ENCODE measurements at regions not wholly inside any gene's neighbourhood (a gene's known extent, or its start where the extent isn't known, plus 50 kb on each side); places are given as distances from the start of the nearest gene placed in this dataset.

GRCh38 chr3:30344288-30344687 lies 262.1 kb upstream of the TGFBR2 start:
- no peak overlapping the region for H3K4me3 ChIP-seq (ENCODE audit: insufficient read depth in 1 of 2, low read depth in 1 of 2, low read length in 2 of 2)
- H3K9me3 ChIP-seq (ENCODE audit: control insufficient read depth, low read length), result no peaks in the 10 kb centered on the region
- H3K9ac ChIP-seq (ENCODE audit: low read length), result no peak overlapping the region
- H2BK120ac ChIP-seq (ENCODE audit: low read depth, low read length), result no peak overlapping the region
- no peak overlapping the region for H4K91ac ChIP-seq (ENCODE audit: low read length)
- peak overlapping the region in 1 of 2 experiments; percentile 8 for H3K18ac ChIP-seq (ENCODE audit: low read depth in 1 of 2, low read length in 2 of 2)
- peaks cover 3% of the 10 kb centered on the region for H3K4me1 ChIP-seq (ENCODE audit: control insufficient read depth, insufficient read depth, low read depth, low read length)
- H3K23ac ChIP-seq (ENCODE audit: low read length in 2 of 2), result no peak overlapping the region
- H2BK5ac ChIP-seq (ENCODE audit: low read depth, low read length, poor library complexity, severe bottlenecking), result no peak overlapping the region
- no peak for DNase-seq
- no peak overlapping the region for H3K4me2 ChIP-seq (ENCODE audit: low read length, poor library complexity, severe bottlenecking)
- no peak overlapping the region for H4K8ac ChIP-seq (ENCODE audit: low read length)
- H2BK15ac ChIP-seq (ENCODE audit: low read depth, poor library complexity, severe bottlenecking), result no peak overlapping the region
- peak overlapping the region in 1 of 2 experiments; percentile 79 for H3K4ac ChIP-seq (ENCODE audit: low read depth in 1 of 2, low read length in 2 of 2)
- no peak overlapping the region for H3K27ac ChIP-seq (ENCODE audit: low read length, poor library complexity, severe bottlenecking)
- H3K14ac ChIP-seq (ENCODE audit: low read length in 2 of 2), result no peak overlapping the region
- no peaks in the 10 kb centered on the region for H3K36me3 ChIP-seq (ENCODE audit: control insufficient read depth in 1 of 2, insufficient read depth in 2 of 2, low read depth in 1 of 2, low read length in 2 of 2)
- no peak overlapping the region for H2AFZ ChIP-seq (ENCODE audit: low read depth, low read length)
- H3K79me1 ChIP-seq (replicated peaks; ENCODE audit: low read length, poor library complexity, severe bottlenecking), result no peaks in the 10 kb centered on the region
- H2BK12ac ChIP-seq (ENCODE audit: low read length in 2 of 2), result peak overlapping the region in 1 of 2 experiments; percentile 94
- WGBS, result no CpG with 5 or more reads among the region's 1 CpG
- H2AK5ac ChIP-seq (ENCODE audit: low read length, severe bottlenecking), result peak overlapping the region; percentile 53
- H3K27me3 ChIP-seq (ENCODE audit: control insufficient read depth in 1 of 2, insufficient read depth in 1 of 2, low read length in 2 of 2), result no peaks in the 10 kb centered on the region

GRCh38 chr3:30346933-30347320 lies 259.5 kb upstream of the TGFBR2 start:
- Histone ChIP-seq H2BK120ac (ENCODE audit: low read depth, low read length) (no peak overlapping the region), H3K4me1 (ENCODE audit: control insufficient read depth, insufficient read depth, low read depth, low read length) (peaks cover 3% of the 10 kb centered on the region), H3K14ac (ENCODE audit: low read length in 2 of 2) (no peak overlapping the region), H3K27me3 (ENCODE audit: control insufficient read depth in 1 of 2, insufficient read depth in 1 of 2, low read length in 2 of 2) (no peaks in the 10 kb centered on the region), H2AK5ac (ENCODE audit: low read length, severe bottlenecking) (no peak overlapping the region), H3K9ac (ENCODE audit: low read length) (peak overlapping the region; percentile 82), H2BK12ac (ENCODE audit: low read length in 2 of 2) (peak overlapping the region in 1 of 2 experiments; percentile 85), H3K79me1 (replicated peaks; ENCODE audit: low read length, poor library complexity, severe bottlenecking) (no peaks in the 10 kb centered on the region), H3K18ac (ENCODE audit: low read depth in 1 of 2, low read length in 2 of 2) (peak overlapping the region in 1 of 2 experiments; percentile 85), H3K9me3 (ENCODE audit: control insufficient read depth, low read length) (no peaks in the 10 kb centered on the region), H3K4me3 (ENCODE audit: insufficient read depth in 1 of 2, low read depth in 1 of 2, low read length in 2 of 2) (no peak overlapping the region), H2BK15ac (ENCODE audit: low read depth, poor library complexity, severe bottlenecking) (no peak overlapping the region), H3K27ac (ENCODE audit: low read length, poor library complexity, severe bottlenecking) (no peak overlapping the region), H3K23ac (ENCODE audit: low read length in 2 of 2) (no peak overlapping the region), H2AFZ (ENCODE audit: low read depth, low read length) (no peak overlapping the region), H2BK5ac (ENCODE audit: low read depth, low read length, poor library complexity, severe bottlenecking) (no peak overlapping the region), H3K36me3 (ENCODE audit: control insufficient read depth in 1 of 2, insufficient read depth in 2 of 2, low read depth in 1 of 2, low read length in 2 of 2) (no peaks in the 10 kb centered on the region), H3K4ac (ENCODE audit: low read depth in 1 of 2, low read length in 2 of 2) (no peak overlapping the region), H4K8ac (ENCODE audit: low read length) (no peak overlapping the region), H4K91ac (ENCODE audit: low read length) (no peak overlapping the region), H3K4me2 (ENCODE audit: low read length, poor library complexity, severe bottlenecking) (no peak overlapping the region)
- no peak for DNase-seq

- peak; percentile 93 for DNase-seq
- Histone ChIP-seq H2BK5ac (ENCODE audit: low read depth, low read length, poor library complexity, severe bottlenecking) (no peak overlapping the region), H3K4ac (ENCODE audit: low read depth in 1 of 2, low read length in 2 of 2) (no peak overlapping the region), H3K23ac (ENCODE audit: low read length in 2 of 2) (no peak overlapping the region), H3K4me2 (ENCODE audit: low read length, poor library complexity, severe bottlenecking) (no peak overlapping the region), H3K18ac (ENCODE audit: low read depth in 1 of 2, low read length in 2 of 2) (no peak overlapping the region), H3K9ac (ENCODE audit: low read length) (peak overlapping the region; percentile 82), H4K91ac (ENCODE audit: low read length) (no peak overlapping the region), H2BK120ac (ENCODE audit: low read depth, low read length) (peak overlapping the region; percentile 49), H3K4me1 (ENCODE audit: control insufficient read depth, insufficient read depth, low read depth, low read length) (peaks cover 3% of the 10 kb centered on the region), H2AK5ac (ENCODE audit: low read length, severe bottlenecking) (no peak overlapping the region), H3K9me3 (ENCODE audit: control insufficient read depth, low read length) (no peaks in the 10 kb centered on the region), H2BK12ac (ENCODE audit: low read length in 2 of 2) (no peak overlapping the region), H3K36me3 (ENCODE audit: control insufficient read depth in 1 of 2, insufficient read depth in 2 of 2, low read depth in 1 of 2, low read length in 2 of 2) (no peaks in the 10 kb centered on the region), H4K8ac (ENCODE audit: low read length) (no peak overlapping the region), H3K4me3 (ENCODE audit: insufficient read depth in 1 of 2, low read depth in 1 of 2, low read length in 2 of 2) (no peak overlapping the region), H3K27ac (ENCODE audit: low read length, poor library complexity, severe bottlenecking) (peak overlapping the region; percentile 23), H2AFZ (ENCODE audit: low read depth, low read length) (no peak overlapping the region), H3K27me3 (ENCODE audit: control insufficient read depth in 1 of 2, insufficient read depth in 1 of 2, low read length in 2 of 2) (no peaks in the 10 kb centered on the region), H3K14ac (ENCODE audit: low read length in 2 of 2) (no peak overlapping the region), H3K79me1 (replicated peaks; ENCODE audit: low read length, poor library complexity, severe bottlenecking) (no peaks in the 10 kb centered on the region), H2BK15ac (ENCODE audit: low read depth, poor library complexity, severe bottlenecking) (no peak overlapping the region)
- no CpG with 5 or more reads among the region's 1 CpG for WGBS
Observed at GRCh38 chr3:30347679-30348216, 258.7 kb upstream of the TGFBR2 start.

- H3K27ac ChIP-seq (ENCODE audit: low read length, poor library complexity, severe bottlenecking), result no peak overlapping the region
- no peak overlapping the region for H3K9ac ChIP-seq (ENCODE audit: low read length)
- no peak overlapping the region for H3K14ac ChIP-seq (ENCODE audit: low read length in 2 of 2)
- H3K36me3 ChIP-seq (ENCODE audit: control insufficient read depth in 1 of 2, insufficient read depth in 2 of 2, low read depth in 1 of 2, low read length in 2 of 2), result no peaks in the 10 kb centered on the region
- H3K9me3 ChIP-seq (ENCODE audit: control insufficient read depth, low read length), result no peaks in the 10 kb centered on the region
- H2AK5ac ChIP-seq (ENCODE audit: low read length, severe bottlenecking), result peak overlapping the region; percentile 31
- H3K4ac ChIP-seq (ENCODE audit: low read depth in 1 of 2, low read length in 2 of 2), result peak overlapping the region in 1 of 2 experiments; percentile 27
- peak overlapping the region; percentile 67 for H4K91ac ChIP-seq (ENCODE audit: low read length)
- H3K4me3 ChIP-seq (ENCODE audit: insufficient read depth in 1 of 2, low read depth in 1 of 2, low read length in 2 of 2), result no peak overlapping the region
- DNase-seq, result no peak
- peak overlapping the region; percentile 16 to 88 for H3K18ac ChIP-seq (ENCODE audit: low read depth in 1 of 2, low read length in 2 of 2)
- no peak overlapping the region for H2BK120ac ChIP-seq (ENCODE audit: low read depth, low read length)
- peak overlapping the region; percentile 74 for H4K8ac ChIP-seq (ENCODE audit: low read length)
- 49% methylated on average over 2 of the region's 3 CpGs for WGBS
- no peak overlapping the region for H3K4me2 ChIP-seq (ENCODE audit: low read length, poor library complexity, severe bottlenecking)
- no peaks in the 10 kb centered on the region for H3K27me3 ChIP-seq (ENCODE audit: control insufficient read depth in 1 of 2, insufficient read depth in 1 of 2, low read length in 2 of 2)
- peaks cover 6% of the 10 kb centered on the region for H3K4me1 ChIP-seq (ENCODE audit: control insufficient read depth, insufficient read depth, low read depth, low read length)
- no peaks in the 10 kb centered on the region for H3K79me1 ChIP-seq (replicated peaks; ENCODE audit: low read length, poor library complexity, severe bottlenecking)
- H3K23ac ChIP-seq (ENCODE audit: low read length in 2 of 2), result no peak overlapping the region
- H2BK12ac ChIP-seq (ENCODE audit: low read length in 2 of 2), result peak overlapping the region; percentile 65 to 87
- H2BK15ac ChIP-seq (ENCODE audit: low read depth, poor library complexity, severe bottlenecking), result no peak overlapping the region
- H2AFZ ChIP-seq (ENCODE audit: low read depth, low read length), result no peak overlapping the region
- no peak overlapping the region for H2BK5ac ChIP-seq (ENCODE audit: low read depth, low read length, poor library complexity, severe bottlenecking)
Observed at GRCh38 chr3:30349507-30349906, 256.9 kb upstream of the TGFBR2 start.
